PC-9 (cell line): ENCODE measurements at regions not wholly inside any gene's neighbourhood (a gene's known extent, or its start where the extent isn't known, plus 50 kb on each side); places are given as distances from the start of the nearest gene placed in this dataset.

Experiments used
- EZH2 ChIP-seq: fragments of 200-600 bp; sonication (generic); IDR thresholded peaks from 2 replicates; pipeline ENCODE4 v1.8.0; 2017; ENCODE audit warnings: antibody characterized with exemption, low read depth
- TF ChIP-seq, protein P1 (sequence below): fragments of 200-600 bp; sonication (generic); conservative IDR thresholded peaks from 2 replicates; pipeline ENCODE4 v1.6.1; 2017; ENCODE audit warnings: mixed run types, antibody characterized with exemption, mild to moderate bottlenecking, moderate library complexity

DNA sequence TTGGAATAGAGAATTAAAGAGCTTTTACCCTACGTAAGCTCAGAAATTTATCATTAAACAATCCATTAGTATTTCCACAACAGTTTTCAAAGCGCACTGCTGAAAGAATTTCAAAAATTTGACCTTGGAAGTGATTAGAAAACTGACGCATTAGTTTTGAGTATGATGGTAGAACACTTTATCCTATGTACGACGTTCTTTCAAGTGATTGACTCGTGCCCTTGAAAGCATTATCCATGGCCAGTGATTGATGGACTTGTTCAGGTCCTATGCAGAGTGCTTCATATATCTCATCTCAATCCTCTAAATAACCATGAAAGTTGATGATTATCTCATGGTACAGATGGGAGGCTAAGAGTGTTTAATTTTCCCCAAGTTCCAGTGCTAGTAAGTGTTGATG, 697.2 kb downstream of the USP25 start:
- TF ChIP-seq, protein P1, sequence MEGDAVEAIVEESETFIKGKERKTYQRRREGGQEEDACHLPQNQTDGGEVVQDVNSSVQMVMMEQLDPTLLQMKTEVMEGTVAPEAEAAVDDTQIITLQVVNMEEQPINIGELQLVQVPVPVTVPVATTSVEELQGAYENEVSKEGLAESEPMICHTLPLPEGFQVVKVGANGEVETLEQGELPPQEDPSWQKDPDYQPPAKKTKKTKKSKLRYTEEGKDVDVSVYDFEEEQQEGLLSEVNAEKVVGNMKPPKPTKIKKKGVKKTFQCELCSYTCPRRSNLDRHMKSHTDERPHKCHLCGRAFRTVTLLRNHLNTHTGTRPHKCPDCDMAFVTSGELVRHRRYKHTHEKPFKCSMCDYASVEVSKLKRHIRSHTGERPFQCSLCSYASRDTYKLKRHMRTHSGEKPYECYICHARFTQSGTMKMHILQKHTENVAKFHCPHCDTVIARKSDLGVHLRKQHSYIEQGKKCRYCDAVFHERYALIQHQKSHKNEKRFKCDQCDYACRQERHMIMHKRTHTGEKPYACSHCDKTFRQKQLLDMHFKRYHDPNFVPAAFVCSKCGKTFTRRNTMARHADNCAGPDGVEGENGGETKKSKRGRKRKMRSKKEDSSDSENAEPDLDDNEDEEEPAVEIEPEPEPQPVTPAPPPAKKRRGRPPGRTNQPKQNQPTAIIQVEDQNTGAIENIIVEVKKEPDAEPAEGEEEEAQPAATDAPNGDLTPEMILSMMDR, result no peak
- TF ChIP-seq EZH2, result no peak
